GM21723 (cell line): ENCODE measurements at regions not wholly inside any gene's neighbourhood (a gene's known extent, or its start where the extent isn't known, plus 50 kb on each side); places are given as distances from the start of the nearest gene placed in this dataset.

Experiments used
- ATAC-seq: cut with Tn5 transposase; IDR thresholded peaks from one replicate; pipeline ENCODE4 v1.9.1; 2021; ENCODE audit warnings: mild to moderate bottlenecking, moderate library complexity; ENCODE audit not compliant: unreplicated experiment

- no peak for ATAC-seq
Measured at GRCh38 chr2:116645155-116645554, 1169.3 kb upstream of the DDX18 start.

- no peak for ATAC-seq
Measured at GRCh38 chr2:116668691-116669090, 1145.8 kb upstream of the DDX18 start.

GRCh38 chr2:116669782-116670181 lies 1144.7 kb upstream of the DDX18 start:
- no peak for ATAC-seq

GRCh38 chr2:116674188-116674587 lies 1140.3 kb upstream of the DDX18 start:
- no peak for ATAC-seq

GRCh38 chr2:116676776-116677175 lies 1137.7 kb upstream of the DDX18 start:
- no peak for ATAC-seq

- no peak for ATAC-seq
Measured at GRCh38 chr2:116680256-116680936, 1134.1 kb upstream of the DDX18 start.

GRCh38 chr2:116687371-116687770 lies 1127.1 kb upstream of the DDX18 start:
- ATAC-seq, result no peak

GRCh38 chr2:116692988-116693387 lies 1121.5 kb upstream of the DDX18 start:
- no peak for ATAC-seq

- ATAC-seq, result no peak
Measured at GRCh38 chr2:116696223-116696622, 1118.3 kb upstream of the DDX18 start.

- ATAC-seq, result no peak
Measured at GRCh38 chr2:116696903-116697302, 1117.6 kb upstream of the DDX18 start.

GRCh38 chr2:116706396-116706795 lies 1108.1 kb upstream of the DDX18 start:
- no peak for ATAC-seq

GRCh38 chr2:116716038-116716437 lies 1098.5 kb upstream of the DDX18 start:
- no peak for ATAC-seq

GRCh38 chr2:116716444-116716843 lies 1098.0 kb upstream of the DDX18 start:
- no peak for ATAC-seq

- ATAC-seq, result no peak
Measured at GRCh38 chr2:116717832-116718231, 1096.7 kb upstream of the DDX18 start.

- no peak for ATAC-seq
Measured at GRCh38 chr2:116718451-116718850, 1096.0 kb upstream of the DDX18 start.

GRCh38 chr2:116719836-116720235 lies 1094.7 kb upstream of the DDX18 start:
- no peak for ATAC-seq

GRCh38 chr2:116724550-116724949 lies 1089.9 kb upstream of the DDX18 start:
- no peak for ATAC-seq

- ATAC-seq, result no peak
Measured at GRCh38 chr2:116732322-116732721, 1082.2 kb upstream of the DDX18 start.

- ATAC-seq, result no peak
Measured at GRCh38 chr2:116733699-116734098, 1080.8 kb upstream of the DDX18 start.

GRCh38 chr2:116737951-116738350 lies 1076.5 kb upstream of the DDX18 start:
- ATAC-seq, result no peak

GRCh38 chr2:116747103-116747502 lies 1067.4 kb upstream of the DDX18 start:
- no peak for ATAC-seq

- no peak for ATAC-seq
Measured at GRCh38 chr2:116749994-116750393, 1064.5 kb upstream of the DDX18 start.

- no peak for ATAC-seq
Measured at GRCh38 chr2:116754381-116755101, 1060.0 kb upstream of the DDX18 start.
